Colonic mucosa (tissue), 4 donors: ENCODE measurements at regions not wholly inside any gene's neighbourhood (a gene's known extent, or its start where the extent isn't known, plus 50 kb on each side); places are given as distances from the start of the nearest gene placed in this dataset.

Experiments used
- DNase-seq: peaks from one replicate; pipeline ENCODE4 v3.0.0-alpha.2; 2020
- H3K27ac ChIP-seq: fragments of 200-600 bp; one replicate; pipeline ENCODE4 v1.8.0; 2021
- H3K27me3 ChIP-seq: fragments of 200-600 bp; one replicate; pipeline ENCODE4 v1.8.0; 2021
- H3K36me3 ChIP-seq: fragments of 200-600 bp; one replicate; pipeline ENCODE4 v1.8.0; 2021
- H3K4me1 ChIP-seq: fragments of 200-600 bp; one replicate; pipeline ENCODE4 v1.8.0; 2021; ENCODE audit warnings: mild to moderate bottlenecking
- H3K4me3 ChIP-seq: fragments of 200-600 bp; one replicate; pipeline ENCODE4 v1.8.0; 2021
- H3K9ac ChIP-seq, 2 donors: one replicate each; pipeline ENCODE4 v1.7.0; 2013; ENCODE audit warnings: control low read depth in 2 of 2, low read depth in 2 of 2, low read length in 2 of 2
- H3K9me3 ChIP-seq: fragments of 200-600 bp; one replicate; pipeline ENCODE4 v1.8.0; 2021
- intact Hi-C: fragments of 100-400 bp; cut with DNase I; formaldehyde crosslinking; loops from one replicate; pipeline ENCODE4 v1.14.1; 2022
- TF ChIP-seq, protein P1 (sequence below): fragments of 200-600 bp; IDR thresholded peaks from one replicate; pipeline ENCODE4 v1.8.0; 2022; ENCODE audit warnings: antibody characterized with exemption, mild to moderate bottlenecking
- donor health status: healthy.
- donor health status: DM: no; HTN: no; CAD: no.
- donor health status: DM: no; HTN: no; CAD: no.

GRCh38 chr7:26000841-26001240 is 151.2 kb upstream of the NFE2L3 start:
- intact Hi-C loops, result no loop called here
- Histone ChIP-seq H3K27ac (no peak overlapping the region), H3K9me3 (no peaks in the 10 kb centered on the region), H3K4me1 (no peaks in the 10 kb centered on the region), H3K27me3 (no peaks in the 10 kb centered on the region), H3K36me3 (no peaks in the 10 kb centered on the region), H3K4me3 (no peak overlapping the region), H3K9ac (no peak overlapping the region)
- DNase-seq, result no peak
- TF ChIP-seq, protein P1, sequence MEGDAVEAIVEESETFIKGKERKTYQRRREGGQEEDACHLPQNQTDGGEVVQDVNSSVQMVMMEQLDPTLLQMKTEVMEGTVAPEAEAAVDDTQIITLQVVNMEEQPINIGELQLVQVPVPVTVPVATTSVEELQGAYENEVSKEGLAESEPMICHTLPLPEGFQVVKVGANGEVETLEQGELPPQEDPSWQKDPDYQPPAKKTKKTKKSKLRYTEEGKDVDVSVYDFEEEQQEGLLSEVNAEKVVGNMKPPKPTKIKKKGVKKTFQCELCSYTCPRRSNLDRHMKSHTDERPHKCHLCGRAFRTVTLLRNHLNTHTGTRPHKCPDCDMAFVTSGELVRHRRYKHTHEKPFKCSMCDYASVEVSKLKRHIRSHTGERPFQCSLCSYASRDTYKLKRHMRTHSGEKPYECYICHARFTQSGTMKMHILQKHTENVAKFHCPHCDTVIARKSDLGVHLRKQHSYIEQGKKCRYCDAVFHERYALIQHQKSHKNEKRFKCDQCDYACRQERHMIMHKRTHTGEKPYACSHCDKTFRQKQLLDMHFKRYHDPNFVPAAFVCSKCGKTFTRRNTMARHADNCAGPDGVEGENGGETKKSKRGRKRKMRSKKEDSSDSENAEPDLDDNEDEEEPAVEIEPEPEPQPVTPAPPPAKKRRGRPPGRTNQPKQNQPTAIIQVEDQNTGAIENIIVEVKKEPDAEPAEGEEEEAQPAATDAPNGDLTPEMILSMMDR, result no peak

DNA sequence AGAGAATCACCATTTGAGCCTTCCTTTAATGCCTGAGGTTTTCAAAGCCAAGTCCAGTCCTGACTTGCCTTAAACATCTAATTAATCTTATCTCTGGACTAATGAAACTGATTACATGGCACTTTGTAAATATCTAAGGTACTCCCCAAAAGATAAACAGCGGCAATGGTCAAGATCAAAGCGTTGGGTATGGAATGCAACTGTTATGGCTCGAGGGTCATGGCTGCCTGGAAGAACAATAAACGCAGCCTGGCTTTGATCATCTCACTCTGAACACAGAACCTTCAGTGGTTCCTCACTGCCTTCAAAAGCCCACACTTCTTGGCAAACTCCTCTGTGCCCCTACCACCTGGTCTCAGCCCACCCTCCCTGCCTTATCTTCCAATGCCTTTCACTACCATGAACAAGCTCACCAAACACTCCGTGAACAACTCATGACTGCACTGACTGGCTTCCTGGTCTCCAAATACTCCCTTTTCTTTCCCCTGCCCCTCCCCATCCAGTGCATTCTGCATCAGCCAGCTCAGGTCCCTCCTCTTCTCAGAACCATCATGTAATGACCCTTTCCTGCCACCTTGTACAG is 150.2 kb upstream of the NFE2L3 start:
- H3K4me1 ChIP-seq, result no peaks in the 10 kb centered on the region
- no peak for DNase-seq

GRCh38 chr7:26005683-26006410 is 146.2 kb upstream of the NFE2L3 start:
- Histone ChIP-seq H3K4me1 (no peaks in the 10 kb centered on the region), H3K27me3 (no peaks in the 10 kb centered on the region), H3K9me3 (no peaks in the 10 kb centered on the region), H3K9ac (no peak overlapping the region), H3K4me3 (no peak overlapping the region), H3K36me3 (no peaks in the 10 kb centered on the region), H3K27ac (no peak overlapping the region)
- DNase-seq, result peak; percentile 59
- intact Hi-C loops, result no loop called here
- TF ChIP-seq, protein P1, result no peak

More for the DNA sequence above, 150.2 kb upstream of the NFE2L3 start:
- TF ChIP-seq, protein P1, result no peak
- no peaks in the 10 kb centered on the region for H3K9me3 ChIP-seq
- H3K36me3 ChIP-seq, result no peaks in the 10 kb centered on the region
- no peak overlapping the region for H3K27ac ChIP-seq
- no peaks in the 10 kb centered on the region for H3K27me3 ChIP-seq
- no peak overlapping the region for H3K9ac ChIP-seq
- intact Hi-C loops, result no loop called here
- no peak overlapping the region for H3K4me3 ChIP-seq

DNA sequence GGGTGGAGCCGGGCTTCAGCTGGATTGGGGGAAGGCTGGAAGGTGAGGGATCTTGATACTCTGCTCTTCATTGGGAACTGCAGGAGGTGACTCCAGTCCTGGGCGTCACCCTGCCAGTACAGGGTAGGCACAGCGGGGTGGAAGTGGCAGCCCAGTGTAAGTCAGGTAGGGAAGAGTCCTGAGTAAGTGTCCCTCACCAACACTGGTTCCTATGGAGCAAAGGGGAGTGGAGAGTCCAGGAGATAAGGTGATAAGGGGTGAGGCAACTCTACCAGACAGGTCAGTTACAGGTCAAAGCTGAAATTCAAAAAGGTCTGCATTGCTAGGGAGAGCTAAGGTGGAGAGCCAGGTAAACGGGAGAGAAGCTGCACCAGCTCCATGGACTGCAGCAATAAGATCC is 145.6 kb upstream of the NFE2L3 start:
- TF ChIP-seq, protein P1, result no peak
- Histone ChIP-seq H3K4me3 (no peak overlapping the region), H3K9ac (no peak overlapping the region), H3K9me3 (no peaks in the 10 kb centered on the region), H3K27me3 (no peaks in the 10 kb centered on the region), H3K27ac (no peak overlapping the region), H3K36me3 (no peaks in the 10 kb centered on the region), H3K4me1 (no peaks in the 10 kb centered on the region)
- no peak for DNase-seq
- intact Hi-C loops, result no loop called here

- H3K27me3 ChIP-seq, result no peaks in the 10 kb centered on the region
Observed at GRCh38 chr7:26007510-26007909, 144.5 kb upstream of the NFE2L3 start.

More at GRCh38 chr7:26007510-26007909, 144.5 kb upstream of the NFE2L3 start:
- H3K27ac ChIP-seq, result no peak overlapping the region
- intact Hi-C loops, result no loop called here
- H3K36me3 ChIP-seq, result no peaks in the 10 kb centered on the region
- H3K4me1 ChIP-seq, result no peaks in the 10 kb centered on the region
- no peak for DNase-seq
- no peaks in the 10 kb centered on the region for H3K9me3 ChIP-seq
- TF ChIP-seq, protein P1, result no peak
- H3K4me3 ChIP-seq, result no peak overlapping the region
- no peak overlapping the region for H3K9ac ChIP-seq
